Upper lobe of left lung (tissue), 6 donors: ENCODE measurements at regions not wholly inside any gene's neighbourhood (a gene's known extent, or its start where the extent isn't known, plus 50 kb on each side); places are given as distances from the start of the nearest gene placed in this dataset.

ENCODE experiments used
- ATAC-seq, 2 donors: fragments of 200-7000 bp; cut with Tn5 transposase; one replicate each; pipeline ENCODE4 v1.9.1; 2022; ENCODE audit warnings: mild to moderate bottlenecking in 2 of 2, moderate library complexity in 2 of 2; ENCODE audit not compliant: low FRiP score in 2 of 2
- DNase-seq, 2 donors: peaks; one replicate each; pipeline ENCODE4 v3.0.0-alpha.2; 2019 to 2020
- H3K27ac ChIP-seq, 4 donors: fragments of 200-600 bp; sonication (generic); one replicate each; pipeline ENCODE4 v1.5.1; 2016 to 2019
- H3K27me3 ChIP-seq, 4 donors: fragments of 200-600 bp; sonication (generic); one replicate each; pipeline ENCODE4 v1.5.1; 2017 to 2019
- H3K36me3 ChIP-seq, 4 donors: fragments of 200-600 bp; sonication (generic); one replicate each; pipeline ENCODE4 v1.5.1; 2016 to 2019
- H3K4me1 ChIP-seq, 4 donors: fragments of 200-600 bp; sonication (generic); one replicate each; pipeline ENCODE4 v1.5.1; 2018 to 2019
- H3K4me3 ChIP-seq, 4 donors: fragments of 200-600 bp; sonication (generic); one replicate each; pipeline ENCODE4 v1.5.1; 2017 to 2019; ENCODE audit warnings: mild to moderate bottlenecking in 2 of 4, moderate library complexity in 1 of 4
- H3K9me3 ChIP-seq, 4 donors: fragments of 200-600 bp; sonication (generic); one replicate each; pipeline ENCODE4 v1.5.1; 2018 to 2019
- CTCF ChIP-seq, 6 experiments: fragments of 450-650 bp in 4 of 6; fragments of 200-600 bp in 2 of 6; sonication (generic) in 2 of 6; IDR thresholded peaks; one replicate each; pipeline ENCODE4 v1.5.1; 2016 to 2019; ENCODE audit warnings: antibody characterized with exemption in 6 of 6
- EP300 ChIP-seq, 4 donors: sonication (generic); formaldehyde crosslinking; IDR thresholded peaks; one replicate each; pipeline ENCODE4 v1.5.1; 2017; ENCODE audit warnings: antibody characterized with exemption in 4 of 4, control low read depth in 2 of 4
- POLR2A ChIP-seq, 4 donors: fragments of 450-650 bp; IDR thresholded peaks; one replicate each; pipeline ENCODE4 v1.5.1; 2016 to 2017; ENCODE audit warnings: antibody characterized with exemption in 4 of 4, mild to moderate bottlenecking in 2 of 4
- POLR2AphosphoS5 ChIP-seq, 2 donors: sonication (generic); formaldehyde crosslinking; IDR thresholded peaks; one replicate each; pipeline ENCODE4 v1.5.1; 2017; ENCODE audit warnings: antibody characterized with exemption in 2 of 2
- WGBS, 2 donors: methylation state at CpG; one replicate each; pipeline ENCODE4 v1.1.5; 2017 to 2018; 5-methylcytosine and 5-hydroxymethylcytosine counted together
- donor health status: DM: no; HTN: no; CAD: no; lungs with moderate emphysema.
- donor health status: DM: no; HTN: yes; CAD: no; lungs with severe emphysema.

DNA sequence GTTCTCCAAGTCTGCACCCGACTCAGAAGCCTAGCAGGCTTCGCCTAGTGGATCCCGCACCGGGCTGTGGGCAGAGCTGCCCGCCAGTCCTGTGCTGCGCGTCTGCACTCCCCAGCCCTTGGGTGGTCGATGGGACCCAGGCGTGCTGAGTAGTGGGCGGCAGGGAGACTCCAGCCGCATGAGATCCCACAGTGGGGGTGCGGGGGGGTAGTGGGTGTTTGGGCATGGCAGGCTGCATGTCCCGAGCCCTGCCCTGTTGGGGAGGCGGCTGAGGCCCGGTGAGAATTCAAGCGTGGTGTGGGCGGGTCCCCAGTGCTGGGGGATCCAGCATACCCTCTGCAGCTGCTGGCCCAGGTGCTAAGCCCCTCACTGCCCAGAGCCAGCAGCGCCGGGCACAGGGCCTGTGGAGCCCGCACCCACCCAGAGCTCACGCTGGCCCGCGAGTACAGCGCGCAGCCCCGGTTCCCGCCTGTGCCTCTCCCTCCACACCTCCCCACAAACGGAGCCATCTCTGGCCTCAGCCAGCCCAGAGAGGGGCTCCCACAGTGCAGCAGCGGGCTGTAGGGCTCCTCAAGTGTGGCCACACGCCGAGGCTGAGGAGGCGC, 53.9 kb upstream of the BNC2 start:
- DNase-seq (peak in 1 of 2 donors; percentile 63), ATAC-seq (peak in 1 of 2 donors; percentile 25)
- TF ChIP-seq CTCF (IDR thresholded peaks at IDR 0.05): no peak
- TF ChIP-seq POLR2AphosphoS5 (IDR thresholded peaks at IDR 0.05): no peak
- TF ChIP-seq EP300 (IDR thresholded peaks at IDR 0.05): no peak
- no peak for TF ChIP-seq POLR2A (IDR thresholded peaks at IDR 0.05)
- H3K27ac ChIP-seq: no peak overlapping the region
- no peaks in the 10 kb centered on the region for H3K27me3 ChIP-seq
- H3K9me3 ChIP-seq: no peaks in the 10 kb centered on the region
- no peaks in the 10 kb centered on the region for H3K36me3 ChIP-seq
- no peaks in the 10 kb centered on the region for H3K4me1 ChIP-seq
- WGBS, 2 donors: 96 to 97% methylated on average over 8 to 28 of the region's 32 CpGs
- H3K4me3 ChIP-seq: no peak overlapping the region

DNA sequence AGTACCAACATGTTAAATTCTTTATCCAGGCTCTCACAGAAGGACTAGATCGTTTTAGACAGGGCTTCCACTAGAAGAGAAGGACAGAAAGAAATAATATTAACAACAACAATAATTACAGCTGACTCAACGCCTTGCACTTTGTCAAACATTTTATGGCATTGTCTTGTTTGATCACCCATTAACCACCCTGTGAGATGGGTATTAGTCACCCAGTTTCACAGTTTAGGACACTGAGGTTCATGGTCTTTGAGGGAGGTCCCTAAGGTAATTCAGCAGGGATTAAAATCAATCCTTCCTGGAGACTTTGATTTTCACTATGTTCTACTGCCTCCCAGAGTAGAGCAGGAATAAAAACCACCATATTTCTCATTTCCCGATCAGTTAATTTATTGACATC, 51.4 kb upstream of the BNC2 start:
- ATAC-seq: no peak
- no peak for DNase-seq
- H3K27me3 ChIP-seq: no peaks in the 10 kb centered on the region
- H3K9me3 ChIP-seq: no peaks in the 10 kb centered on the region
- H3K27ac ChIP-seq: no peak overlapping the region
- no peaks in the 10 kb centered on the region for H3K36me3 ChIP-seq
- no peaks in the 10 kb centered on the region for H3K4me1 ChIP-seq
- 59 to 66% methylated on average over 3 of the region's 3 CpGs for WGBS, 2 donors
- no peak for TF ChIP-seq POLR2A (IDR thresholded peaks at IDR 0.05)
- no peak for TF ChIP-seq EP300 (IDR thresholded peaks at IDR 0.05)
- no peak for TF ChIP-seq CTCF (IDR thresholded peaks at IDR 0.05)
- no peak for TF ChIP-seq POLR2AphosphoS5 (IDR thresholded peaks at IDR 0.05)
- H3K4me3 ChIP-seq: no peak overlapping the region
